Fibroblast of the conjunctiva (primary cell): ENCODE measurements at regions not wholly inside any gene's neighbourhood (a gene's known extent, or its start where the extent isn't known, plus 50 kb on each side); places are given as distances from the start of the nearest gene placed in this dataset.
A peak's percentile ranks its signal among the peaks of the same experiment; 100 is the strongest.
"Not testable (repeated sequence)": the region's sequence is repeated elsewhere in the genome, so short reads cannot be mapped to it uniquely, and the experiment has no call there.

ENCODE experiments used
- DNase-seq: peaks from one replicate; pipeline ENCODE4 v3.0.0-alpha.2; 2010; ENCODE audit warnings: low read depth

GRCh38 chr11:49499117-49499516 is 290.7 kb upstream of the FOLH1 start:
- no peak for DNase-seq

- DNase-seq = no peak
These were observed 296.8 kb upstream of the FOLH1 start for GRCh38 chr11:49505231-49505630.

DNA sequence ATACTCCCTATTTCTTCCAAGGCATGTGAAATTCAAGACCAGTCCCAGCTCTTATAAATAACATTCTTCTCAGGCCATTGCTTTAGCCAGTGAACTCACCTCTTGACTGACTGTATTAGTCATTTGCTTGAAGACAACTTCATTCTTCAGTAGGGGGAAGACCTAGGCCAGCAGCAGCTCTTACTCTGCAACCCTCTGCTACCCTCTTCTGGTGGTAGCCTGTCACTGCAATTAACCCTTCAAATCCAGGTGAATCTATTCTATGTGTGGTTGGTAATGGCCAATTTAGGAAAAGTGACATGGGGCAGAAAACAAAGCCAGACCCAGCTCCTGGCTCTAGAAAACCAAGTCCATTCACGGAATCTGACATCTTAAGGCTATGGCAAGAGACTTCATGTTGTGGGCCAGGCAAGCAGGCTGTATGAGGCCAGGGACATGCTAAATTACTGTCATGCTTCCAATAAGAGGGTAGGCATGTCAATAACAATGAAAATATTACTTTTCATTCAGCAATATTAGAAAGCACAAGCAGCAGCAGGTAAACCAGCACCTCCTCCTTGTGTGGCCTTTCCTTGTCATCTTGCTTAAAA is 317.9 kb upstream of the FOLH1 start:
- peak; percentile 0 for DNase-seq

- DNase-seq = no peak
These were observed 324.8 kb upstream of the FOLH1 start for GRCh38 chr11:49533204-49533603.

DNA sequence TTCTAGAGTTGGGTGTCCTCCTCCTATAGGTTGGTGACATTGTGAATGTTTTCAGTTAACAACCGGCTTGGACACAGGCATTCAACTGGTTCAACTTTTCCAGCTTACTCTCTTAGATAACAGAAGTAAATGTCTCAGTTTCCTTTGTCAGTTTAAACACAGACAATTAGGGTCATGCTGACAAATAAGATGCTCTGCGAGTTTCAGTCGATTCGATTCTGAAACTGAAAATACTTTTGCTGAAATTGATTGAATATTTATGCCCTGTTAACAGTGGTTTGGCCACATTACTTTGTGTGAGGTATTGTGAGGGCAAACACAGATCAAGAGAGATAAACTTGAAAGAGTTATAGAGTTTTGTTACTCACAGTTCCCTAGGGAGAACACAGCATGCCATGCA is 330.5 kb upstream of the FOLH1 start:
- not testable (repeated sequence) for DNase-seq

GRCh38 chr11:49558261-49558847 is 350.0 kb upstream of the FOLH1 start:
- not testable (repeated sequence) for DNase-seq

DNA sequence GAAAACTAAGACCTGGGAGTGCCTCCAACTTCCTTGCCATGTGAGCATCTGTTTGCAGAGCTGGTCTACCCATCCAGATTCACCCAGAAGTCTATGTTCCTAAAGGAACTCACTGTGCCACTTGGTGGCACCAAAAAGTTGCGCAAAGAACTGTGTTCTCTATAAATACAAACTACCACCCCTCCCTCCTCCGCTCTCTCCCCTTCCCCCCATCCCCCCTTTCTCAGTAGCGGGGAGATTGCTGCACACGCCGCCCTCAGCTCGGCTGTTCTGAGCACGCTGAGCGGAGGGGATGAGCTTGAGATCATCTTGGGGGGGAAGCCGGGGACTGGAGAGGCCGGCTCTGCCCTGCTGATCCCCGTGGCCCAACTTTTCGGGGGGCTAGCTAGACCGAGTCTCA is 352.2 kb upstream of the FOLH1 start:
- DNase-seq = not testable (repeated sequence)

DNA sequence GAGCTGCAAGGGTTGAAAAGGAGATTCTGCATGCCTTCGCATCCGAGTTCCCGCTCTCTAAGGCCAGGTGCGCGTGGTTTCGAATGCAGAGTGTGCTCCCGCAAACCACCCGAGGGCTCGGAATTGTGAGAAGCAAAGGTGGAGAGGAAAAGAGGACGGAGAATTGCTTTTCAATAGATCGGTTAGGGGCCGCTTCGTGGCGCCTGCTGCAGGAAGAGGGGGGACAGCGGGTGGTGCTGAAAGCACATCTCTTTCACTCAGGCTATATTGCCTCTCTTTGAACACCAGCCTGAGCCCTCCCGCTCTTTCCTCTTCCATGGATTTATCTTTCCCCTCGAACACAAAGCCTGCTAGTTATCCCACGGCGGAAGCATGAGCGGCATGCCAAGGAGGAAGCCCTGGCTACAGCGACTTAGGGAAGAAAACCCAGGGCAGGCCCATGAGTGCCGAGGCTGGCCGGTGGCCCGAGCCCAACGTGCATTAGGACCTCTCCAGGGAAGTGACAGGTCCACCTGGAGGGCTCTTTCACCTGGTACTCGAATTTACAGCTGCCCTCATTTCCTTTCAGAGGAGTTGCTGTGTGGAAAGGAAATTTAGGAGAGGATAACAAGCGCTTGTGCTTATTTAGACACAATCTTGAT is 353.0 kb upstream of the FOLH1 start:
- not testable (repeated sequence) for DNase-seq

GRCh38 chr11:49562262-49562661 is 353.9 kb upstream of the FOLH1 start:
- not testable (repeated sequence) for DNase-seq

DNA sequence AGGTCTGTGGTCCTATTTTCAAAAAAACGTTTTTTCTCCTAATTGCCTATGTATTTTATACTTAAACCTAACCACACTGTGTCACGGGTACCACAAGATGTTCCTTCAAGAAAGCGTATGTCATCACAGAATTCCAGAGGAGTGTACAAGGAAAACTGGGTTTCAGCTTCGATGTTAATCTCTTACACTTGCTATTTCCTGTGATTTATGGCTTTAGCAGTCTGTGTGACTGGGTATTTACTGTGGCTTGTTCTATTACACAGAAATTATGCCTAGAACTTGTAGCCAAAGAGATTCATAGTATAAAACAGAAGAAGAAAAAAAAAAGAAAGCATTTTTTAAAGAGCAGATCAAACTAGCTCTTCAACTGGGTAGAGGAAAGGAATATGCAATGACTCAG is 371.1 kb upstream of the FOLH1 start:
- not testable (repeated sequence) for DNase-seq

DNA sequence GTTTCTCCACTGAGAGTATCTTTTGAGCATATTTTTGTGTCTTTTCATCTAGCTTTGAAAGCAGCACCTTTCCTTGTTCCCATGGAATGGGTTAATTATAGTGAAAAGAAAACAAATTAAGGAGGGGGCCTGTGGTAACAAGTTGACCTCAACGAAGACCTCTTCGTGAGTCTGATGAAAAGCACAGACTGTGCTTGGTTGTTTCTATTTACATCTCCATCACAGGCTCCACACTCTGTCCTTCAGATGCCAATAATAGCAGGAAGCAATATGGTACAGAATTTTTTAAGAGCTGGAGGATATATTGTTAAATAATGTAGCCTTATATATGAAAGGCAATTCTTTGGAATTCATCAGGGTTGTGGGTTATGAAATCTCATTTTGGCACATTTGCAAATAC is 366.7 kb upstream of the OR4C13 start:
- not testable (repeated sequence) for DNase-seq

DNA sequence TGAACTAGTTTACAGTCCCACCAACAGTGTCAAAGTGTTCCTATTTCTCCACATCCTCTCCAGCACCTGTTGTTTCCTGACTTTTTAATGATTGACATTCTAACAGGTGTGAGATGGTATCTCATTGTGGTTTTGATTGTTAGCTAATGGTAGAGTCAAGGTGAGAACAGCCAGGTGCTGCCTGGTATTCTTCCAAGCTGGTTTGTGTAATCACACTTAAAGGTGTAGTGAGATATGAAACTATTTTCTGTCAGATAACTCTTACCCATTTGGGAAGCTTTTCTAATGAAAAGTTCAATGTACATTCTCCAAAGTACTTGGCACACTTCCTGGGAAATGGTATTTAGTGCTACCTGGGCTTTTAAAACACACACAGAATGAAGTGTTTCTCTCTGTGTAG is 343.3 kb upstream of the OR4C13 start:
- DNase-seq = not testable (repeated sequence)

DNA sequence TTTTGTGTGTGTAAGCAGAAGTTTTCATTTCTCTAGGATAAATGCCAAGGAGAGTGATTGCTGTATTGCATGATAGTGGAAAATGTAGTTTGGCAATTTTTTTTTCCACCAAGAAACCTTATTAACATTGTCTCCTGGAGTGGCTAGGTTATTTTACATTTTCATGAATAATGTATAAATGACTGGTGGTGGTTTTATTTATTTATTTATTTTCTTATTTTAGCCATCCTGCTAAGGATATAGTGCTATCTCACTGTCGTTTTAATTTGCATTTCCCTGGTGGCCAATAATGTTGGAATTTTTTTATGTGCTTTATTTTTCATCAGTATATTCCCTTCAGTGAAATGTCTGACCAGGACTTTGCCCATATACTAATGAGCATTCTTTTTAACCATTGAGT is 328.3 kb upstream of the OR4C13 start:
- DNase-seq = not testable (repeated sequence)

- not testable (repeated sequence) for DNase-seq
These were observed 281.5 kb upstream of the OR4C13 start for GRCh38 chr11:49670705-49671104.

DNA sequence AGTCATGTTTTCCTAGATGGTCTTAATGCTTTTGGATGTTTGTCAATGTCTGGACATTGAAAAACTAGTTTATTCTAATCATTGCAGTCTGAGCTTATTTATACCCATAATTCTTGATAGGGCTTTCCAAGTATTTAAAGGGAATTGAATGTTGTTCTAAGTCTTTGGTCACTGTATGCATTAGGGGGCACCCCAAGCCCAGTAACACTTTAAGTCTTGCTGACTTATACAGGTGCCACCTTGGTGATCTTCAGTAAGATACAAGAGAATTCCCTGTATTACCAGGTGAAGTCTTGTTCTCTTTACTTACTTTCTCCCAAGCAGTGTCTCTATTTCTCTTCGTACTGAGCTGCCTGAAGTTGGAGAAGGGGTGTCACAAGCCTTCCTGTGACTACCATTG is 250.1 kb upstream of the OR4C13 start:
- DNase-seq = not testable (repeated sequence)

DNA sequence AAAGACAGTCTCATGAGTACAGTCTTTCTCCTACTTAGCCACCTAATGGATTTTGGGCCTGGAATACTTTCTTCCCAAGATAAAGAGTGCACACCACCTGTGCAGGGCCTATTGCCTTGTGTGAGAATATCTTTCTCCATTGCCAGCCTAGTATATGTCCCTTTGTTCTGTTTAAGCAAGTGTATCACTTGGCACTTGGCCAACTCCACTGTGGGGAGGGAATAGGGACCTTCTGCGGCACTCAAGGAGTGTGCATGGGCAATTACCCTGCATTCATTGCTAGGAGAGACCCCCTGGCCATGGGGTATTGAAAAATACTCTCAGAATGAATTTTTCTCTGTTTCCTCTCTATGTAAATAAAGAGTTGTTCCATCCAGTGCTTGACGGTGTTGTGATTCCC is 201.7 kb upstream of the OR4C13 start:
- DNase-seq = not testable (repeated sequence)

GRCh38 chr11:49750960-49751359 is 201.2 kb upstream of the OR4C13 start:
- not testable (repeated sequence) for DNase-seq

GRCh38 chr11:49780791-49781190 is 171.4 kb upstream of the OR4C13 start:
- DNase-seq = not testable (repeated sequence)

GRCh38 chr11:49782000-49782399 is 170.2 kb upstream of the OR4C13 start:
- DNase-seq = not testable (repeated sequence)

- DNase-seq = not testable (repeated sequence)
These were observed 168.3 kb upstream of the OR4C13 start for GRCh38 chr11:49783841-49784240.

DNA sequence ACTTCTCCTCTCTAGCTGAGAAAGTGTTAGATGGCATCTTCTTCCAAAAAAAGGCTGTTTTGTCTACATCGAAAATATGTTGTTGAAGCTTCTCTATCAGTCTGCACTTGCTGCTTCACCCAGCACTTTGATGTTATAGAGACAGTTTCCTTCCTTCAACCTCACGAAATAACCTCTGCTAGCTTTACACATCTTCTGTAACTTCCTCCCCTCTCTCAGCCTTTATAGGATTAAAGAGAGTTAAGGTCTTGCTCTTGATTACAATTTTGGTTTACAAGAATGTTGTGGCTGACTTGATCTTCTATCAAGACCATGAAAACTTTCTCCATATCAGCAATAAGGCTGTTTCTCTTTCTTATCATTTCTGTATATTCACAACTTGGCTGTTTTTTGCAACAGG is 162.4 kb upstream of the OR4C13 start:
- not testable (repeated sequence) for DNase-seq

- DNase-seq = not testable (repeated sequence)
These were observed 153.9 kb upstream of the OR4C13 start for GRCh38 chr11:49798206-49798837.
